ENCODE measurements at regions not wholly inside any gene's neighbourhood (a gene's known extent, or its start where the extent isn't known, plus 50 kb on each side); places are given as distances from the start of the nearest gene placed in this dataset.
A peak's percentile ranks its signal among the peaks of the same experiment; 100 is the strongest.
"Not testable (repeated sequence)": the region's sequence is repeated elsewhere in the genome, so short reads cannot be mapped to it uniquely, and the experiment has no call there.

GRCh38 chrX:139342594-139342991 lies 187.9 kb upstream of the F9 start:
- not testable (repeated sequence) for TF ChIP-seq EZH2 (IDR thresholded peaks at IDR 0.05; ENCODE audit: low read depth, unreplicated experiment); CTCF (conservative IDR thresholded peaks at IDR 0.05; ENCODE audit: low read depth in 2 of 2); REST (IDR thresholded peaks at IDR 0.05; ENCODE audit: unreplicated experiment); POLR2AphosphoS5 (IDR thresholded peaks at IDR 0.05; ENCODE audit: low read depth); CREB1 (CRISPR knock-in tag; IDR thresholded peaks at IDR 0.05; ENCODE audit: low read depth); EZH2phosphoT487 (IDR thresholded peaks at IDR 0.05; ENCODE audit: unreplicated experiment); JUNB (IDR thresholded peaks at IDR 0.05; ENCODE audit: unreplicated experiment)
- peak; percentile 29; the same call in 1 of the 2 replicates for TF ChIP-seq NANOG (IDR thresholded peaks at IDR 0.05; ENCODE audit: borderline replicate concordance)
- TF ChIP-seq, protein P1, sequence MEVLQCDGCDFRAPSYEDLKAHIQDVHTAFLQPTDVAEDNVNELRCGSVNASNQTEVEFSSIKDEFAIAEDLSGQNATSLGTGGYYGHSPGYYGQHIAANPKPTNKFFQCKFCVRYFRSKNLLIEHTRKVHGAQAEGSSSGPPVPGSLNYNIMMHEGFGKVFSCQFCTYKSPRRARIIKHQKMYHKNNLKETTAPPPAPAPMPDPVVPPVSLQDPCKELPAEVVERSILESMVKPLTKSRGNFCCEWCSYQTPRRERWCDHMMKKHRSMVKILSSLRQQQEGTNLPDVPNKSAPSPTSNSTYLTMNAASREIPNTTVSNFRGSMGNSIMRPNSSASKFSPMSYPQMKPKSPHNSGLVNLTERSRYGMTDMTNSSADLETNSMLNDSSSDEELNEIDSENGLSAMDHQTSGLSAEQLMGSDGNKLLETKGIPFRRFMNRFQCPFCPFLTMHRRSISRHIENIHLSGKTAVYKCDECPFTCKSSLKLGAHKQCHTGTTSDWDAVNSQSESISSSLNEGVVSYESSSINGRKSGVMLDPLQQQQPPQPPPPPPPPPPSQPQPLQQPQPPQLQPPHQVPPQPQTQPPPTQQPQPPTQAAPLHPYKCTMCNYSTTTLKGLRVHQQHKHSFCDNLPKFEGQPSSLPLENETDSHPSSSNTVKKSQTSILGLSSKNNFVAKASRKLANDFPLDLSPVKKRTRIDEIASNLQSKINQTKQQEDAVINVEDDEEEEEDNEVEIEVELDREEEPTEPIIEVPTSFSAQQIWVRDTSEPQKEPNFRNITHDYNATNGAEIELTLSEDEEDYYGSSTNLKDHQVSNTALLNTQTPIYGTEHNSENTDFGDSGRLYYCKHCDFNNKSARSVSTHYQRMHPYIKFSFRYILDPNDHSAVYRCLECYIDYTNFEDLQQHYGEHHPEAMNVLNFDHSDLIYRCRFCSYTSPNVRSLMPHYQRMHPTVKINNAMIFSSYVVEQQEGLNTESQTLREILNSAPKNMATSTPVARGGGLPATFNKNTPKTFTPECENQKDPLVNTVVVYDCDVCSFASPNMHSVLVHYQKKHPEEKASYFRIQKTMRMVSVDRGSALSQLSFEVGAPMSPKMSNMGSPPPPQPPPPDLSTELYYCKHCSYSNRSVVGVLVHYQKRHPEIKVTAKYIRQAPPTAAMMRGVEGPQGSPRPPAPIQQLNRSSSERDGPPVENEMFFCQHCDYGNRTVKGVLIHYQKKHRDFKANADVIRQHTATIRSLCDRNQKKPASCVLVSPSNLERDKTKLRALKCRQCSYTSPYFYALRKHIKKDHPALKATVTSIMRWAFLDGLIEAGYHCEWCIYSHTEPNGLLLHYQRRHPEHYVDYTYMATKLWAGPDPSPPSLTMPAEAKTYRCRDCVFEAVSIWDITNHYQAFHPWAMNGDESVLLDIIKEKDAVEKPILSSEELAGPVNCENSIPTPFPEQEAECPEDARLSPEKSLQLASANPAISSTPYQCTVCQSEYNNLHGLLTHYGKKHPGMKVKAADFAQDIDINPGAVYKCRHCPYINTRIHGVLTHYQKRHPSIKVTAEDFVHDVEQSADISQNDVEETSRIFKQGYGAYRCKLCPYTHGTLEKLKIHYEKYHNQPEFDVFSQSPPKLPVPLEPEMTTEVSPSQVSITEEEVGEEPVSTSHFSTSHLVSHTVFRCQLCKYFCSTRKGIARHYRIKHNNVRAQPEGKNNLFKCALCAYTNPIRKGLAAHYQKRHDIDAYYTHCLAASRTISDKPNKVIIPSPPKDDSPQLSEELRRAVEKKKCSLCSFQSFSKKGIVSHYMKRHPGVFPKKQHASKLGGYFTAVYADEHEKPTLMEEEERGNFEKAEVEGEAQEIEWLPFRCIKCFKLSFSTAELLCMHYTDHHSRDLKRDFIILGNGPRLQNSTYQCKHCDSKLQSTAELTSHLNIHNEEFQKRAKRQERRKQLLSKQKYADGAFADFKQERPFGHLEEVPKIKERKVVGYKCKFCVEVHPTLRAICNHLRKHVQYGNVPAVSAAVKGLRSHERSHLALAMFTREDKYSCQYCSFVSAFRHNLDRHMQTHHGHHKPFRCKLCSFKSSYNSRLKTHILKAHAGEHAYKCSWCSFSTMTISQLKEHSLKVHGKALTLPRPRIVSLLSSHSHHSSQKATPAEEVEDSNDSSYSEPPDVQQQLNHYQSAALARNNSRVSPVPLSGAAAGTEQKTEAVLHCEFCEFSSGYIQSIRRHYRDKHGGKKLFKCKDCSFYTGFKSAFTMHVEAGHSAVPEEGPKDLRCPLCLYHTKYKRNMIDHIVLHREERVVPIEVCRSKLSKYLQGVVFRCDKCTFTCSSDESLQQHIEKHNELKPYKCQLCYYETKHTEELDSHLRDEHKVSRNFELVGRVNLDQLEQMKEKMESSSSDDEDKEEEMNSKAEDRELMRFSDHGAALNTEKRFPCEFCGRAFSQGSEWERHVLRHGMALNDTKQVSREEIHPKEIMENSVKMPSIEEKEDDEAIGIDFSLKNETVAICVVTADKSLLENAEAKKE (CRISPR knock-in tag; IDR thresholded peaks at IDR 0.05), result not testable (repeated sequence)
- TF ChIP-seq, protein P2, sequence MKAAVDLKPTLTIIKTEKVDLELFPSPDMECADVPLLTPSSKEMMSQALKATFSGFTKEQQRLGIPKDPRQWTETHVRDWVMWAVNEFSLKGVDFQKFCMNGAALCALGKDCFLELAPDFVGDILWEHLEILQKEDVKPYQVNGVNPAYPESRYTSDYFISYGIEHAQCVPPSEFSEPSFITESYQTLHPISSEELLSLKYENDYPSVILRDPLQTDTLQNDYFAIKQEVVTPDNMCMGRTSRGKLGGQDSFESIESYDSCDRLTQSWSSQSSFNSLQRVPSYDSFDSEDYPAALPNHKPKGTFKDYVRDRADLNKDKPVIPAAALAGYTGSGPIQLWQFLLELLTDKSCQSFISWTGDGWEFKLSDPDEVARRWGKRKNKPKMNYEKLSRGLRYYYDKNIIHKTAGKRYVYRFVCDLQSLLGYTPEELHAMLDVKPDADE (IDR thresholded peaks at IDR 0.05), result not testable (repeated sequence)
